ENCODE measurements at regions not wholly inside any gene's neighbourhood (a gene's known extent, or its start where the extent isn't known, plus 50 kb on each side); places are given as distances from the start of the nearest gene placed in this dataset.

DNA sequence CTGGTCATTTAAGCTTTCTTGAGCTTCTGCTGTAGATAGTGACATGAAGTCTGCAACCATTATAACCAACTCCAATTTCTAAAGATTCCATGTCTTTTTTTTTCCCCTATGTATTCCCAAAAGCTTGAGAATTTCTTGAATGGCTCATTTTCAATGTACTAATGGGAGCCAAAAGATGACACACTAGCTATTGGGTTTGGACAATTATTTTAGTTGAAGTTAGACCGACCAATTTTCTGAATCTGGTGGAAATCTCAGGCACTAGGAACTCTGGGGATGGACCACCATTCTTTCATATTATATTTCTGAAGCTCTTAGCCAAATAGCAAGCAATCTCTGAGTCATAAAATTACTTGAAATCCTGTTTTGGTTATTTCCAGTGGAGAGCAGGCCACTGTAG lies 617.4 kb upstream of the ADAMTS5 start:
- TF ChIP-seq POLR2A (IDR thresholded peaks at IDR 0.05): no peak
- TF ChIP-seq, protein P1, sequence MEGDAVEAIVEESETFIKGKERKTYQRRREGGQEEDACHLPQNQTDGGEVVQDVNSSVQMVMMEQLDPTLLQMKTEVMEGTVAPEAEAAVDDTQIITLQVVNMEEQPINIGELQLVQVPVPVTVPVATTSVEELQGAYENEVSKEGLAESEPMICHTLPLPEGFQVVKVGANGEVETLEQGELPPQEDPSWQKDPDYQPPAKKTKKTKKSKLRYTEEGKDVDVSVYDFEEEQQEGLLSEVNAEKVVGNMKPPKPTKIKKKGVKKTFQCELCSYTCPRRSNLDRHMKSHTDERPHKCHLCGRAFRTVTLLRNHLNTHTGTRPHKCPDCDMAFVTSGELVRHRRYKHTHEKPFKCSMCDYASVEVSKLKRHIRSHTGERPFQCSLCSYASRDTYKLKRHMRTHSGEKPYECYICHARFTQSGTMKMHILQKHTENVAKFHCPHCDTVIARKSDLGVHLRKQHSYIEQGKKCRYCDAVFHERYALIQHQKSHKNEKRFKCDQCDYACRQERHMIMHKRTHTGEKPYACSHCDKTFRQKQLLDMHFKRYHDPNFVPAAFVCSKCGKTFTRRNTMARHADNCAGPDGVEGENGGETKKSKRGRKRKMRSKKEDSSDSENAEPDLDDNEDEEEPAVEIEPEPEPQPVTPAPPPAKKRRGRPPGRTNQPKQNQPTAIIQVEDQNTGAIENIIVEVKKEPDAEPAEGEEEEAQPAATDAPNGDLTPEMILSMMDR (IDR thresholded peaks at IDR 0.05): no peak
